HFF-Myc (cell line): ENCODE measurements at regions not wholly inside any gene's neighbourhood (a gene's known extent, or its start where the extent isn't known, plus 50 kb on each side); places are given as distances from the start of the nearest gene placed in this dataset.

ENCODE experiments used
- DNase-seq: peaks from one replicate; pipeline ENCODE4 v3.0.0-alpha.2; 2011; ENCODE audit warnings: low read depth; ENCODE audit errors: extremely low read depth
- H3K4me3 ChIP-seq: replicated peaks from 2 replicates; pipeline ENCODE4 v1.5.1; 2011; ENCODE audit warnings: low read depth, mild to moderate bottlenecking, control low read depth, low read length
- TF ChIP-seq, protein P1 (sequence below): IDR thresholded peaks from 2 replicates; pipeline ENCODE4 v1.5.1; 2012; ENCODE audit warnings: mild to moderate bottlenecking, low read depth, low read length, control low read depth; ENCODE audit errors: missing control alignments

DNA sequence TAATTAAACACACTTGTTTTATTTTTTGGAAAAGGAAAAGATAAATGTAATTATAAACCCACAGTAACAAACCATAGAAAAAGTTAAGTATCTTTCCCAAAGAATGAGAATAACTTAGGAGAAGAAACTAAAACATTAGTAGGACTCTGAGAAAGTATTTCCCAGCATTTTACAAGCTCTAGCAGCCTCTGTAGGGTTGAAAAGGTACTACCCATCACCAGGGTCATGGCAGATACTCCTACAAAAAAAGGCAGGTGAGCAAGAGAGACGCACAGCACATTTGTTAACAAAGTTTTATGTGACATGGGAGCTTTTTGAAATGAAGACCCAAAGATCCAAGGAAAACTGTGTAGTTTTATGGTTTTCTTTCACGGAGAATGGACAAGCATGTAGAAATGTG, 77.7 kb upstream of the FAM169A start:
- TF ChIP-seq, protein P1, sequence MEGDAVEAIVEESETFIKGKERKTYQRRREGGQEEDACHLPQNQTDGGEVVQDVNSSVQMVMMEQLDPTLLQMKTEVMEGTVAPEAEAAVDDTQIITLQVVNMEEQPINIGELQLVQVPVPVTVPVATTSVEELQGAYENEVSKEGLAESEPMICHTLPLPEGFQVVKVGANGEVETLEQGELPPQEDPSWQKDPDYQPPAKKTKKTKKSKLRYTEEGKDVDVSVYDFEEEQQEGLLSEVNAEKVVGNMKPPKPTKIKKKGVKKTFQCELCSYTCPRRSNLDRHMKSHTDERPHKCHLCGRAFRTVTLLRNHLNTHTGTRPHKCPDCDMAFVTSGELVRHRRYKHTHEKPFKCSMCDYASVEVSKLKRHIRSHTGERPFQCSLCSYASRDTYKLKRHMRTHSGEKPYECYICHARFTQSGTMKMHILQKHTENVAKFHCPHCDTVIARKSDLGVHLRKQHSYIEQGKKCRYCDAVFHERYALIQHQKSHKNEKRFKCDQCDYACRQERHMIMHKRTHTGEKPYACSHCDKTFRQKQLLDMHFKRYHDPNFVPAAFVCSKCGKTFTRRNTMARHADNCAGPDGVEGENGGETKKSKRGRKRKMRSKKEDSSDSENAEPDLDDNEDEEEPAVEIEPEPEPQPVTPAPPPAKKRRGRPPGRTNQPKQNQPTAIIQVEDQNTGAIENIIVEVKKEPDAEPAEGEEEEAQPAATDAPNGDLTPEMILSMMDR: no peak
- H3K4me3 ChIP-seq: no peak overlapping the region
- no peak for DNase-seq

- no peak for DNase-seq
- TF ChIP-seq, protein P1: no peak
- H3K4me3 ChIP-seq: no peak overlapping the region
These were observed 76.6 kb upstream of the FAM169A start for GRCh38 chr5:74942622-74943286.

DNA sequence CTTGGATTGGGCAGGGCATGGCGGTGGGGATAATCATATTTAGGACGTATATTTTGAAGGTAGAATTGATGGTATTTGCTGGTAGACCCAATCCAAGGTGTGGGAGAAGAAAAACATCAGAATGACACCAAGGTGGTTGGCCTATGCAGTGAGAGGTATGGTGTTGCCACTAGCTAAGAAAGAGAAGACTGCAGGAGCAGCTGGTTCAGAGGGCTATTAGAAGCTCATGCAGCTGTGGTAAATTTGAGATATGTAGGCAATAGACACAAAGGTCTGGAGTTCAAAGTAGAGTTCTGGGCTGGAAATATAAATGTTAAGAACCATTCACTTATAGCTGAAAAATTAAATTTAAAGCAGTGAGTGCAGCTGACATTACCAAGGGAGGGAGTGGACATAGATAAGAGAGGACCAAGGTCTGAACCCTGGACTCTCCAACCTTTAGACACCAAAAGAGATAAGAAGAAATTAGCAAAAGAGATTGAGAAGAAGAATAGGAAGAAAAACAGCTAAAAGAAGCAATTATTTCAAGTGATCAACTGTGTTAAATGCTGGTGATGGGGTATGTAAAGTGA, 74.7 kb upstream of the FAM169A start:
- no peak for DNase-seq
- TF ChIP-seq, protein P1: no peak
- no peak overlapping the region for H3K4me3 ChIP-seq

DNA sequence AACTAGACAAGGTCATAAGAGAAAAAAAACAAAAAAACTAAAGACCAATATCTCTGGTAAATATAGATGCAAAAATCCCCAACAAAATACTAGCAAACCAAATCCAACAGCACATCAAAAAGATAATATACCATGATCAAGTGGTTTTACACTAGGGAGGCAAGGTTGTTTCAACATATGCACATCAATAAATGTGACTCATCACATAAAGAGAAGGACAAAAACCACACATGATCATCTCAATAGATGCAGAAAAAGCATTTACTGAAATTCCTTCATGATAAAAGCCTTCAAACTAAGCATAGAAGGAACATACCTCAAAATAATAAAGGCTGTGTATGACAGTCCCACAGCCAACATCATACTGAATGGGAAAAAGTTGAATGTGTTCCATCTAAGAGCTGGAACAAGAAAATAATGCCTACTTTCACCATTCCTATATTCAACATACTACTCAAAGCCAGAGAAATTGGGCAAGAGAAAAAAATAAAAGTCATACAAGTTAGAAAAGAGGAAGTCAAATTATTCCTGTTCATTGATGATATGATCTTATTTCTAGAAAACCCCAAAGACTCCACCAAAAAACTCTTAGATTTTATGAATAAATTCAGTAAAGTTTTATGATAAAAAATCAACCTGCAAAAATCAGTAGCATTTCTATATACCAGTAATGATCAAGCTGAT, 72.2 kb upstream of the FAM169A start:
- H3K4me3 ChIP-seq: no peak overlapping the region
- no peak for DNase-seq
- TF ChIP-seq, protein P1: no peak

DNA sequence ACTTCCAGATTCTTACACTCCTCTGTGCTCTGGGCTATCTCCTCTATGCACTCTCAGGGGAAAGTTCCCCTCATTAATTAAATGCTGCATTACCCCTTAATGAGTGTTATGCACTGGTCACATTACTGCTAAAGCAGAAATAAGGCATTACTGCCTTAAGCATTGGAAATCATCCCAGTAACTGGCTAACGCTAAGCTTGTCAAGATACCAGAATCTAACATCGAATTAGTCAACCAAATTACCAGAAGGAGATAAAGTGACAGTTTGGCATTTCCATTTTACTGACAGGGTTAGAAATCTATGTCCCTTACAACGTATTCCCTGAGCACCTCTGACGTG, 69.5 kb upstream of the FAM169A start:
- TF ChIP-seq, protein P1: no peak
- no peak for DNase-seq
- no peak overlapping the region for H3K4me3 ChIP-seq

- DNase-seq: no peak
- no peak overlapping the region for H3K4me3 ChIP-seq
- TF ChIP-seq, protein P1: peak; percentile 29
These were observed 69.0 kb upstream of the FAM169A start for GRCh38 chr5:74934949-74935751.
